Testis (tissue), 2 donors: ENCODE measurements at regions not wholly inside any gene's neighbourhood (a gene's known extent, or its start where the extent isn't known, plus 50 kb on each side); places are given as distances from the start of the nearest gene placed in this dataset.

ENCODE experiments used
- POLR2A ChIP-seq: fragments of 450-650 bp; IDR thresholded peaks from one replicate; pipeline ENCODE4 v1.6.1; 2017; ENCODE audit warnings: antibody characterized with exemption, mild to moderate bottlenecking, moderate library complexity
- TF ChIP-seq, protein P1 (sequence below), 3 experiments: fragments of 450-650 bp in 2 of 3; fragments of 200-600 bp in 1 of 3; sonication (generic) in 1 of 3; IDR thresholded peaks; one replicate each; pipeline ENCODE4 v1.5.1; 2016 to 2019; ENCODE audit warnings: antibody characterized with exemption in 3 of 3, mild to moderate bottlenecking in 2 of 3, moderate library complexity in 1 of 3

DNA sequence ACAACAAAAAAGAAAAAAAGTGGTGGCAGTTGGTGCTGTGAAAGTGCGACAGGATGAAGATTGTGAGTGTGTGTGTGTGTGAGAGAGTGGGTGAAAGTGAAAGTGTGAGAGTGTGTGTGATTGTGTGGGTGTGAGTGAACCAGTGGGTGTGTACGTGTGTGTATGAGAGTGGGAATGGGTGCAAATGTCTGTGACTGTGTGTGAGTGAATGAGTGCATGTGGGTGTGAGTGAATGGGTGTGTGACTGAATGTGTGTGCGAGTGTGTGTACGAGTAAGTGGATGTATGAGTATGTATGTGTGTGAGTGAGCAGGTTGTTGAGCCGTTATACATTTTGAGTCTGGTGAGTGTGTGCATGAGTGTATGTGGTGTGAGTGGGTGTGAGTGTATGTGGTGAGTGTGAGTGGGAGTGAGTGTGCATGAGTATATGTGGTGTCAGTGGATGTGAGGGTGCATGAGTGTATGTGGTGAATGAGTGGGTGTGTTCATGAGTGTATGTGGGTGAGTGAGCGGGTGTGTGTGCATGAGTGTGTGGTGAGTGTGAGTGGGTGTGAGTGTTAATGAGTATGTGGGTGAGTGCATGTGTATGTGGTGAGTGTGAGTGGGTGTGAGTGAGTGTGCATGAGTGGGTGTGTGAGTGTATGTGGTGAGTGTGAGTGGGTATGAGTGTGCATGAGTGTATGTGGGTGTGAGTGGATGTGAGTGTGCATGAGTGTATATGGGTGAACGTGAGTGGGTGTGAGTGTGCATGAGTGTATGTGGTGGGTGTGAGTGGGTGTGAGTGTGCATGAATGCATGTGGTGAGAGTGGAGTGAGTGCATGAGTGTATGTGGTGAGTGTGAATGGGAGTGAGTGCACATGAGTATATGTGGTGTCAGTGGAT lies 69.3 kb upstream of the HPCAL1 start:
- TF ChIP-seq POLR2A: no peak
- TF ChIP-seq, protein P1, sequence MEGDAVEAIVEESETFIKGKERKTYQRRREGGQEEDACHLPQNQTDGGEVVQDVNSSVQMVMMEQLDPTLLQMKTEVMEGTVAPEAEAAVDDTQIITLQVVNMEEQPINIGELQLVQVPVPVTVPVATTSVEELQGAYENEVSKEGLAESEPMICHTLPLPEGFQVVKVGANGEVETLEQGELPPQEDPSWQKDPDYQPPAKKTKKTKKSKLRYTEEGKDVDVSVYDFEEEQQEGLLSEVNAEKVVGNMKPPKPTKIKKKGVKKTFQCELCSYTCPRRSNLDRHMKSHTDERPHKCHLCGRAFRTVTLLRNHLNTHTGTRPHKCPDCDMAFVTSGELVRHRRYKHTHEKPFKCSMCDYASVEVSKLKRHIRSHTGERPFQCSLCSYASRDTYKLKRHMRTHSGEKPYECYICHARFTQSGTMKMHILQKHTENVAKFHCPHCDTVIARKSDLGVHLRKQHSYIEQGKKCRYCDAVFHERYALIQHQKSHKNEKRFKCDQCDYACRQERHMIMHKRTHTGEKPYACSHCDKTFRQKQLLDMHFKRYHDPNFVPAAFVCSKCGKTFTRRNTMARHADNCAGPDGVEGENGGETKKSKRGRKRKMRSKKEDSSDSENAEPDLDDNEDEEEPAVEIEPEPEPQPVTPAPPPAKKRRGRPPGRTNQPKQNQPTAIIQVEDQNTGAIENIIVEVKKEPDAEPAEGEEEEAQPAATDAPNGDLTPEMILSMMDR (IDR thresholded peaks at IDR 0.05): no peak
